ENCODE measurements at regions not wholly inside any gene's neighbourhood (a gene's known extent, or its start where the extent isn't known, plus 50 kb on each side); places are given as distances from the start of the nearest gene placed in this dataset.

- DNase-seq (ENCODE audit: low read depth) = no peak
- TF ChIP-seq CTCF (IDR thresholded peaks at IDR 0.05; ENCODE audit: insufficient read depth, low read depth, low read length) = no peak
- H3K4me3 ChIP-seq (ENCODE audit: low read depth, low read length) = no peak overlapping the region
Observed at GRCh38 chr4:8765631-8766590, 105.7 kb downstream of the HMX1 start.

GRCh38 chr4:8765084-8765483, 106.6 kb downstream of the HMX1 start:
- no peak for DNase-seq (ENCODE audit: low read depth)
- no peak for TF ChIP-seq CTCF (IDR thresholded peaks at IDR 0.05; ENCODE audit: insufficient read depth, low read depth, low read length)
- no peak overlapping the region for H3K4me3 ChIP-seq (ENCODE audit: low read depth, low read length)

GRCh38 chr4:8763966-8764901, 107.4 kb downstream of the HMX1 start:
- H3K4me3 ChIP-seq (ENCODE audit: low read depth, low read length) = no peak overlapping the region
- no peak for TF ChIP-seq CTCF (IDR thresholded peaks at IDR 0.05; ENCODE audit: insufficient read depth, low read depth, low read length)
- no peak for DNase-seq (ENCODE audit: low read depth)

GRCh38 chr4:8762951-8763735, 108.5 kb downstream of the HMX1 start:
- no peak for TF ChIP-seq CTCF (IDR thresholded peaks at IDR 0.05; ENCODE audit: insufficient read depth, low read depth, low read length)
- no peak overlapping the region for H3K4me3 ChIP-seq (ENCODE audit: low read depth, low read length)
- DNase-seq (ENCODE audit: low read depth) = no peak

- no peak for DNase-seq (ENCODE audit: low read depth)
Observed at GRCh38 chr4:8762356-8762755, 109.3 kb downstream of the HMX1 start.

More at GRCh38 chr4:8762356-8762755, 109.3 kb downstream of the HMX1 start:
- TF ChIP-seq CTCF (IDR thresholded peaks at IDR 0.05; ENCODE audit: insufficient read depth, low read depth, low read length) = no peak
- no peak overlapping the region for H3K4me3 ChIP-seq (ENCODE audit: low read depth, low read length)
